Fibroblast of the aortic adventitia (primary cell): ENCODE measurements at regions not wholly inside any gene's neighbourhood (a gene's known extent, or its start where the extent isn't known, plus 50 kb on each side); places are given as distances from the start of the nearest gene placed in this dataset.

ENCODE experiments used
- DNase-seq: peaks from one replicate; pipeline ENCODE4 v3.0.0-alpha.2; 2010; ENCODE audit warnings: low read depth
- H3K4me3 ChIP-seq: 2 replicates; pipeline ENCODE4 v1.5.1; 2011; ENCODE audit warnings: low read depth, mild to moderate bottlenecking, control low read depth, low read length, moderate library complexity
- TF ChIP-seq, protein P1 (sequence below): IDR thresholded peaks from 2 replicates; pipeline ENCODE4 v1.5.1; 2011; ENCODE audit warnings: mild to moderate bottlenecking, low read length, control low read depth, inconsistent platforms; ENCODE audit not compliant: insufficient read depth

DNA sequence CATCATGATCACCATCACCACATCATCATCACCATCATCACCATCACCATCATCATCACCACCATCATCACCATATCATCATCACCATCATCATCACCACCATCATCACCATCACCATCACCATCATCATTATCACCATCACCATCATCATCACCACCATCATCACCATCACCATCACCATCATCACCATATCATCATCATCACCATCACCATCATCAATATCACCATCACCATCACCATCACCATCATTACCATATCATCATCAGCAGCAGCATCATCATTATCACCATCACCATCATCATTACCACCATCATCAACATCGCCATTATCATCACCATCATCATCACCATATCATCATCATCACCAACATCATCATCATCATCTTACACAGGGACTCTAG is 351.1 kb downstream of the MIAT start:
- H3K4me3 ChIP-seq, result no peak overlapping the region
- DNase-seq, result no peak
- TF ChIP-seq, protein P1, sequence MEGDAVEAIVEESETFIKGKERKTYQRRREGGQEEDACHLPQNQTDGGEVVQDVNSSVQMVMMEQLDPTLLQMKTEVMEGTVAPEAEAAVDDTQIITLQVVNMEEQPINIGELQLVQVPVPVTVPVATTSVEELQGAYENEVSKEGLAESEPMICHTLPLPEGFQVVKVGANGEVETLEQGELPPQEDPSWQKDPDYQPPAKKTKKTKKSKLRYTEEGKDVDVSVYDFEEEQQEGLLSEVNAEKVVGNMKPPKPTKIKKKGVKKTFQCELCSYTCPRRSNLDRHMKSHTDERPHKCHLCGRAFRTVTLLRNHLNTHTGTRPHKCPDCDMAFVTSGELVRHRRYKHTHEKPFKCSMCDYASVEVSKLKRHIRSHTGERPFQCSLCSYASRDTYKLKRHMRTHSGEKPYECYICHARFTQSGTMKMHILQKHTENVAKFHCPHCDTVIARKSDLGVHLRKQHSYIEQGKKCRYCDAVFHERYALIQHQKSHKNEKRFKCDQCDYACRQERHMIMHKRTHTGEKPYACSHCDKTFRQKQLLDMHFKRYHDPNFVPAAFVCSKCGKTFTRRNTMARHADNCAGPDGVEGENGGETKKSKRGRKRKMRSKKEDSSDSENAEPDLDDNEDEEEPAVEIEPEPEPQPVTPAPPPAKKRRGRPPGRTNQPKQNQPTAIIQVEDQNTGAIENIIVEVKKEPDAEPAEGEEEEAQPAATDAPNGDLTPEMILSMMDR, result no peak

DNA sequence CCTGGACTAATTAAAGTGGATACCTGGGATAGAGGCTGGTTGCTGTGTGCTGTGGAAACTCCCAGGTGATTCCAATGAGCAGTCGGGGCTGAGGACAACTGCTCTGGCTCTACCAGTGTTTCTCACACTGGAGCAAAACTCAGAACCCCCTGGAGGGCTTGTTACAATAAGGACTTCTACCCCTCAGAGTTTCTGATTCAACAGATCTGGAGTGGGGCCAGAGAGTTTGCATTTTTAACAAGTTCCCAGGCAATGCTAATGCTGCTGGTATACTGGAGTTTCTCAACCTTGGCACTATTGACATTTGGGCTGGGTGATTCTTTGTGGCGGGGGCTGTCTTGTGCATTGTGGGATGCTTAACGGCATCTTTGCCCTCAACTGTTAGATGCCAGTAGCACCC is 353.7 kb downstream of the MIAT start:
- TF ChIP-seq, protein P1, result no peak
- no peak for DNase-seq
- H3K4me3 ChIP-seq, result no peak overlapping the region

DNA sequence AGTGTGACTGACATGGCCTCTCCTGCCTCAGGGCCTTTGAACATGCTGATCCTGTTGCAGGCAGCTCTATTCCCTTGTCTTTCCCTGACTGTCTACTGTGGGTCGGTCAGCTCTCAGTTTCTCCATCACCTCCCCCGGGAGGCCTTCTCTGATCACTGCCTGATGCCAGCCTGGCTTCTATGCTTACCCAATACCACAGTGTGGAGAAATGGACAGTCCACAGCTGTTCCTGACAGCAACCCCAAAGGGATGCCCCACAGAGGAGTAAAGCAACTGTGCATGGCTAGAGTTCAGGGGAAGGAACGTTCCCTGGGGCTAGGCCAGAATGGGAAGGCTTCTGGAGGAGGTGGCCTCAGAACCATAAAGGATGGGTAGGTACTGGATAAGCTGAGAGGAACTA is 354.3 kb downstream of the MIAT start:
- TF ChIP-seq, protein P1, result no peak
- DNase-seq, result no peak
- H3K4me3 ChIP-seq, result no peak overlapping the region

DNA sequence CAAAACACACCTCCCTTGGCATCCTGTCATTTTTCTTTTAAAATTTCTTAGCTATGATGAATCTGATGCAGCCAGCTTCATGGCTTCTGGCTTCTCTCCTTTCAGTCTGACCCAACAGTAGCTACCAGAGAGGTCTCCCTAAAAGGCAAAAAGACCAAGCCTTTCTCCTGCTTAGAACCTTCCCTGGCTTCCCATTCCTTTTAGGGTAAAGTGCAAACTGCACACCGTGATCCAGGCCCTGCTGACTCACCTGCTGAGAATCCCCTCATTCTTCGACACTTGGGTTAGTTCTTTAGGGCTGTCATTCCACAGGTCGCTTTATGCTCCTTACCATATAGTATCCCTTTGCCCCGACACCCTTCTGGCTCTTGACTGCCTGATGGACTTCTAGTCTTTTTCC is 362.4 kb downstream of the MIAT start:
- TF ChIP-seq, protein P1, result no peak
- no peak overlapping the region for H3K4me3 ChIP-seq
- no peak for DNase-seq

DNA sequence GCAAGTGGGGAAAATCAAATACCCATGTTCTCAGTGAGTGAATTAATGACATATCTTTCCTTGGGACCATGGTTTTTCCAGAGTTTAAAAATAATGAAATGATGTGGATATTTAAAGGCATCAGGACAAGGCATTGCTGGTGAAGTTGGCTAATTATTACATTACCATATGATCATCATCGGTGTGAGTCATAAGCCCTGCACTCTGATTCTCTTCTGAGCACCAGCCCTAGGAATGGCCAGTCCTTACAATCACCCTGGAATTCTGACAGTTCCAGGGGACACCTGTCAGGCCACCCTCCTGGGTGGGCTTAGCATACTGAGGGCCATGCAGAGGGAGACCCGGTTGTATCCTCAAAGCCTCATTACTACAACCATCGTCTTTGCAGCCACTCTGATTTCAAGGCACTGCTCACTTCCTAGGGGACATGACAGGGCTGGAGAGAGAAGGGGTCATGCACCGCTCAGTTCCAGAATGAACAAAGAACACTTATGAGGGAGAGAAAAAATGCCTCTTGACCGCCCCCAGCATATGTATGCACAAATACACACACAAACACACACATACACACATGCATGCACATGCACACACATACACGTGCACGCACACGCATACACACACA is 365.0 kb downstream of the MIAT start:
- TF ChIP-seq, protein P1, result no peak
- DNase-seq, result no peak
- H3K4me3 ChIP-seq, result no peak overlapping the region

DNA sequence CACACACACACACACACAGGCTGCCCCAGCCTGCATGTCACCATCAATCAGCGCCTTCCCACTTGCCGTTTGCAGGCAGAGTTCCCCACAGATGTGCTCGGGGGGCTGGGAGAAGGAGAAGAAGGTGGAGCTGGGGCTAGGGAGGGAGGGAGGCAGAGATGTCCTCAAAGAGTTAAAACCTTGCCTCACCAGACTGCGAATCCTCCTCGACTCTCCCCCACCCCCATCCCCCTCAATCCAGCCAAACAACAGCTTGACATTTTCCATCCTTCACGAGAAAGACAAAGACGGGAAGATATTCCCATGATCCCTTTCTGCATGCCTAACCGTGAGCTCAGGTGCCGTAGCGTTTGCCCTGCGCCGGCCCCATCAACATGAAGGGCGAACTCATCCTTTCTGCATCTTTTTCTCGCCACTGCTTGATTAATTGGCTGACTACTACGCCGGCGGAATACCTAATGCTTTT is 365.5 kb downstream of the MIAT start:
- H3K4me3 ChIP-seq, result no peak overlapping the region
- TF ChIP-seq, protein P1, result no peak
- DNase-seq, result no peak

DNA sequence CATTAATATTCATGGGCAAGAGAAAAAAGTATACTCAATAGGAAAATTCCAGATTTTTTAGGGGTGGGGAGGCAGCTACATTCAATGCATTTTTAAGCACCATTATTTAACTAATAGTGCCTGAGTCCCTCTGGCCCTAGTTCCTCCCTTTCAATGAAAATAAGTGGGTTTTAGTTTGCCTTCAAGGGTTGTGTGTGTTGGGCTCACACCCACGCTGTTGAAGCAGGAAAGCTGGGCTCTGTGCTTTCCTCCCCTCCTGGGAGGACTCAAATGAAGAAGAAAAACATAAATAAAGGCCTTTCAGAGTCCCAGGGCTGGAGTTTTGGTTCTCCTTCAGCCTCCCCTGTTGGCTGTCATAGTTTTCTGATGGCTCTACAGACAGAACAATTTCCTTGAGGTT is 366.2 kb downstream of the MIAT start:
- TF ChIP-seq, protein P1, result no peak
- no peak for DNase-seq
- no peak overlapping the region for H3K4me3 ChIP-seq
